ENCODE measurements at regions not wholly inside any gene's neighbourhood (a gene's known extent, or its start where the extent isn't known, plus 50 kb on each side); places are given as distances from the start of the nearest gene placed in this dataset.

DNA sequence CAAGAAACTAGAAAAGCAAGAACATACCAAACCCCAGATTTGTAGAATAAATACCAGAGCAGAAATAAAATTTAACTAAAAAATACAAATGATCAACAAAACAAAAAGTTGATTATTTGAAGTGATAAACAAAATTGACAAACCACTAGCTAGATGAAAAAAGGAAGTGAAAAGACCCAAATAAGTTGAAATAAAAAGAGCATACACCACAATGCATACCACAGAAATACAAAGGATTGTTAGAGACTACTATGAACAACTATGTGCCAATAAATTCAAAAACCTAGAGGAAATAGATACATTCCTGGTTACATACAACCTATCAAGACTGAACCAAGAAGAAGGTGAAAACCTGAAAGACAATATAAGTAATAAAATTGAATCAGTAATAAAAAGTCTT is 333.4 kb downstream of the SH2D4B start:
- TF ChIP-seq, protein P1, sequence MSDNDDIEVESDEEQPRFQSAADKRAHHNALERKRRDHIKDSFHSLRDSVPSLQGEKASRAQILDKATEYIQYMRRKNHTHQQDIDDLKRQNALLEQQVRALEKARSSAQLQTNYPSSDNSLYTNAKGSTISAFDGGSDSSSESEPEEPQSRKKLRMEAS (IDR thresholded peaks at IDR 0.05; ENCODE audit: low read depth, low read length): no peak
- TF ChIP-seq, protein P2, sequence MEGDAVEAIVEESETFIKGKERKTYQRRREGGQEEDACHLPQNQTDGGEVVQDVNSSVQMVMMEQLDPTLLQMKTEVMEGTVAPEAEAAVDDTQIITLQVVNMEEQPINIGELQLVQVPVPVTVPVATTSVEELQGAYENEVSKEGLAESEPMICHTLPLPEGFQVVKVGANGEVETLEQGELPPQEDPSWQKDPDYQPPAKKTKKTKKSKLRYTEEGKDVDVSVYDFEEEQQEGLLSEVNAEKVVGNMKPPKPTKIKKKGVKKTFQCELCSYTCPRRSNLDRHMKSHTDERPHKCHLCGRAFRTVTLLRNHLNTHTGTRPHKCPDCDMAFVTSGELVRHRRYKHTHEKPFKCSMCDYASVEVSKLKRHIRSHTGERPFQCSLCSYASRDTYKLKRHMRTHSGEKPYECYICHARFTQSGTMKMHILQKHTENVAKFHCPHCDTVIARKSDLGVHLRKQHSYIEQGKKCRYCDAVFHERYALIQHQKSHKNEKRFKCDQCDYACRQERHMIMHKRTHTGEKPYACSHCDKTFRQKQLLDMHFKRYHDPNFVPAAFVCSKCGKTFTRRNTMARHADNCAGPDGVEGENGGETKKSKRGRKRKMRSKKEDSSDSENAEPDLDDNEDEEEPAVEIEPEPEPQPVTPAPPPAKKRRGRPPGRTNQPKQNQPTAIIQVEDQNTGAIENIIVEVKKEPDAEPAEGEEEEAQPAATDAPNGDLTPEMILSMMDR (IDR thresholded peaks at IDR 0.05; ENCODE audit: low read depth, low read length): no peak
- no peak for TF ChIP-seq POLR2A (IDR thresholded peaks at IDR 0.05; ENCODE audit: extremely low read depth, insufficient read length)
- DNase-seq (ENCODE audit: low read depth): no peak
- no peak overlapping the region for H3K4me3 ChIP-seq (ENCODE audit: low read depth, low read length)

DNA sequence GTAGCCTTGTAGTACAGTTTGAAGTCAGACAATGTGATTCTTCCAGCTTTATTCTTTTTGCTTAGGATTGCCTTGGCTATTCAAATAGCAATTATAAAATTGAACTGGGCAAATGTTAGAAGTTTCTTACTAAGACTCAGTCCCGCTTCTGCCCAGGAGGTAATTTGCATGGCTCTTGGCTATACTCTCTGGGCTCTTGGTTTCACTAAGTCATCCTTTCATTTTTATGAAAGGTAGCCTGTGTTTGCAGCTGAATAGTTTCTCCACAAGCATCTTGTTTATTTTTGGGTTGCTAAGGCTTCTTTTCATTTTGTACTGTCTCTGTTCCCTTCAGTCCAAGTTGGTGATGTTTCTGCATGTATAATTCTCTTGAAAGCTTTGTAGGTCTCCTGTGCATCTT is 340.6 kb downstream of the SH2D4B start:
- DNase-seq (ENCODE audit: low read depth): no peak
- TF ChIP-seq MYC (IDR thresholded peaks at IDR 0.05; ENCODE audit: low read depth, low read length) (no peak), POLR2A (IDR thresholded peaks at IDR 0.05; ENCODE audit: extremely low read depth, insufficient read length) (no peak)
- TF ChIP-seq, protein P1 (IDR thresholded peaks at IDR 0.05; ENCODE audit: low read depth, low read length): no peak
- TF ChIP-seq, protein P2 (IDR thresholded peaks at IDR 0.05; ENCODE audit: low read depth, low read length): no peak
- no peak overlapping the region for H3K4me3 ChIP-seq (ENCODE audit: low read depth, low read length)

DNA sequence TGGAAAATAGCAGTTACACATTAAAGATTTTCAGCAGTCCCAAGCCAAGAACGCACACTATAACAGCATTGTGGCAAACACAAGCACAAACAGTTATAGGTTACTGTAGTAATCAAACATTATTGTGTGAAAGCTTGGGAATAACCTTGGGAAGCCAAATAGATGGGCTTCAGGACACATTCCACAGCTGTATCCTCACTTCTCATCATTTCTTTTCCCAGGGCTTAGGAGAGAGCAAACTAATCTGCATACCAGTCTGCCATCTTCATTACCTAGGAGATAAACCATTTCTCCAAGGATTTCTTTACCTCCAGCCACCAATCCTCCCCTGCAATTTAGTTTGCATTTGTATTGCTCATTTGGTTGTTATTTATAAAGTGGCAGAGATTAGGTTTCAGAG is 352.4 kb downstream of the SH2D4B start:
- TF ChIP-seq, protein P2 (IDR thresholded peaks at IDR 0.05; ENCODE audit: low read depth, low read length): no peak
- no peak for TF ChIP-seq POLR2A (IDR thresholded peaks at IDR 0.05; ENCODE audit: extremely low read depth, insufficient read length)
- no peak for TF ChIP-seq MYC (IDR thresholded peaks at IDR 0.05; ENCODE audit: low read depth, low read length)
- TF ChIP-seq, protein P1 (IDR thresholded peaks at IDR 0.05; ENCODE audit: low read depth, low read length): no peak
- DNase-seq (ENCODE audit: low read depth): no peak
- no peak overlapping the region for H3K4me3 ChIP-seq (ENCODE audit: low read depth, low read length)

DNA sequence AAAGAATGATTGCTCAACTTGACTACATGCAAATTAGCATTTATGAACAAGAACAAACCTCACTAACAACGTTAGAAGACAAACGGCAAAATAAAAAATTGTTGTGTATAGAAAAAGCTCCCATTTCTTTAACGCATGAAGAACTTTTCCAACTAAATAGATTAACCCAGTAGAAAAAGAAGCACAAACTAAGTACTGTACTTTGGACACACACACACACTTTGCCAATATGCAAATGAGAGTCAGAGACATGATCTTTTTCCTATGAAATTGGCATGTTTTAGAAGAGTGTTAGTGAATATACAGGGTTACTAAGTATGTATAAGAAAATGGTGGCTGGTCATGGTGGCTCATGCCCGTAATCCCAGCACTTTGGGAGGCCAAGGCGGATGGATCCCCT is 355.6 kb downstream of the SH2D4B start:
- DNase-seq (ENCODE audit: low read depth): no peak
- TF ChIP-seq MYC (IDR thresholded peaks at IDR 0.05; ENCODE audit: low read depth, low read length) (no peak), POLR2A (IDR thresholded peaks at IDR 0.05; ENCODE audit: extremely low read depth, insufficient read length) (no peak)
- TF ChIP-seq, protein P1 (IDR thresholded peaks at IDR 0.05; ENCODE audit: low read depth, low read length): no peak
- TF ChIP-seq, protein P2 (IDR thresholded peaks at IDR 0.05; ENCODE audit: low read depth, low read length): no peak
- H3K4me3 ChIP-seq (ENCODE audit: low read depth, low read length): no peak overlapping the region

DNA sequence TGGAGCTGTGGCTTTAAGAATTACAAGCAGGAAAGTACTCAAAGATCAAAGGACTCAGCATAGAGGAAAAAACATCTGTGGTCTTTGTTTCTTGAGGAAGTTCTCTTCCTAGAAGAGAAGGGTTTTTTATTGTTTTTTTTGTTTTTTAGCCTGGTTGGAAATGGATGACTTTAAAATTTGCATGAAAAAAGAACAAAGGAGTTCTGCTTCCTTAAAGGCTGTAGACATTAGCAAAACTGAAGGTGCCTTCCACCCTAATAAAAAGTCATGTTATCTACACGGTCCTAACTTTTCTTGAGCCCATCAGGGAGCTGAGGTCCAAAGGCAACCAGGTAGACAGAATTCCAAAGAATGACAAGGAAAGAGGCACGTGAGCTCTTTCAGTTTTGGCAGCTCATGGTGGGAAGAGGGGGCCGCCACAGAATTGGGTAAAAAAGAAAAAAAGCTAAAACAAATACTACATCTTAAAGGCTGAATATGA is 356.6 kb downstream of the SH2D4B start:
- DNase-seq (ENCODE audit: low read depth): no peak
- H3K4me3 ChIP-seq (ENCODE audit: low read depth, low read length): no peak overlapping the region
- TF ChIP-seq, protein P1 (IDR thresholded peaks at IDR 0.05; ENCODE audit: low read depth, low read length): no peak
- TF ChIP-seq POLR2A (IDR thresholded peaks at IDR 0.05; ENCODE audit: extremely low read depth, insufficient read length) (no peak), MYC (IDR thresholded peaks at IDR 0.05; ENCODE audit: low read depth, low read length) (no peak)
- TF ChIP-seq, protein P2 (IDR thresholded peaks at IDR 0.05; ENCODE audit: low read depth, low read length): no peak
